LNCAP (cell line): ENCODE measurements at regions not wholly inside any gene's neighbourhood (a gene's known extent, or its start where the extent isn't known, plus 50 kb on each side); places are given as distances from the start of the nearest gene placed in this dataset.

Experiments
- CTCF ChIP-seq: fragments of 450-650 bp; IDR thresholded peaks from 2 replicates; pipeline ENCODE4 v1.5.1; 2017; ENCODE audit warnings: mild to moderate bottlenecking

GRCh38 chr2:40534528-40534927 is 82.6 kb upstream of the SLC8A1 start:
- no peak for TF ChIP-seq CTCF

GRCh38 chr2:40535972-40536371 is 84.1 kb upstream of the SLC8A1 start:
- no peak for TF ChIP-seq CTCF

GRCh38 chr2:40540026-40540425 is 88.1 kb upstream of the SLC8A1 start:
- TF ChIP-seq CTCF, result no peak

- no peak for TF ChIP-seq CTCF
Measured at GRCh38 chr2:40543381-40543780, 91.5 kb upstream of the SLC8A1 start.

GRCh38 chr2:40544072-40544471 is 92.2 kb upstream of the SLC8A1 start:
- TF ChIP-seq CTCF, result no peak

- no peak for TF ChIP-seq CTCF
Measured at GRCh38 chr2:40545645-40546044, 93.8 kb upstream of the SLC8A1 start.

- TF ChIP-seq CTCF, result no peak
Measured at GRCh38 chr2:40546439-40547191, 94.7 kb upstream of the SLC8A1 start.

- no peak for TF ChIP-seq CTCF
Measured at GRCh38 chr2:40548521-40548920, 96.6 kb upstream of the SLC8A1 start.
